NCI-H774 (cell line): ENCODE measurements at regions not wholly inside any gene's neighbourhood (a gene's known extent, or its start where the extent isn't known, plus 50 kb on each side); places are given as distances from the start of the nearest gene placed in this dataset.
A peak's percentile ranks its signal among the peaks of the same experiment; 100 is the strongest.

Source experiments
- DNase-seq: peaks from one replicate; lab custom pipeline; 2025; lab: John Stamatoyannopoulos, UW

DNA sequence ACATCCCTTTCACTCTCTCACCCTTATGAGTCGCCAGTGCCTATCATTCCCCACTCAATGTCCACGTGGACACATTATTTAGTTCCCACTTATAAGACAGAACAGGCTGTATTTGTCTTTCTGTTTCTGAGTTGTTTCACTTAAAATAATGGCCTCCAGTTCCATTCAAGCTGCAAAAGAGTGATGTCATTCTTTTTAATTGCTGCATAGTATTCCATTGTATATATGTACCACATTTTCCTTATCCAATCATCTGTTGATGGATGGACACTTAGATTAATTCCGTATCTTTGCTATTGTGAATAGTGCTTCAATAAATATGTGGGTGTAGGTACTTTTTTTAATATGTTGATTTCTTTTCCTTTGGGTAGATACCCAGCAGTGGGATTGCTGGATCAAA lies 79.1 kb downstream of the ZNF365 start:
- DNase-seq, result no peak

DNA sequence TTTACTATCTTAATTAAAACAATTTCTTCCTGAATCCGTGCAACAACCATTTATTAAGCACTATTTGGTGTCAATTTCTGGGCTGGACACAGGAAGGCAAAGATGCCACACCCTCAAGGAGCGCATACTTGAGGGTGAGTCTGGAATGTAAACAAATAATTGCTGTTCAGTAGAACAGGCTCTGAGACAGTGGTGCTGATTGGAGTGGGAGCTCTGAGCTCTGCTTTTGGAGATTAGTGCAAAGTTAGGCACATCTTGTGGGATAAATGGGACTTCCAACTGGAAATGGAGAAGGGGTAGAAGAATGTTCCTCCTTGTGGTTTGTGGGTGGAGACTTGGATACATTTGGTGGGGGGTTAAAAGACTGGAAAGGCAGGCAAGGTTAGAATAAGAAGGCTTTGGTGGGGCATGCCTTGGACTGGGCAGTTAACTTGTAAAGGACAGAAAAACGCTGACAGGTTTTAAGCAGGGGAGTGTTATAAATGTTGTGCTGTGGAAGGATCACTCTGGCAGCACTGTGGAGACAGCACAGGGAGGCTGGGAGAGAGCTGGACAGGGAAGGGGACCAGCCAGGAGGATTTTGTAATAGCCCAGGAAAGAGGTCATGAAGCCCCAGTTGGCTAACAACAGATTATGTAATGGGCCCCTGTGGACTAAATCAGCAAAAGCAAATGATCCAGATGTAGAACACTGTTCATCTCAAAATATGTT lies 80.7 kb downstream of the ZNF365 start:
- no peak for DNase-seq

GRCh38 chr10:62456611-62457101 lies 82.5 kb downstream of the ZNF365 start:
- no peak for DNase-seq

DNA sequence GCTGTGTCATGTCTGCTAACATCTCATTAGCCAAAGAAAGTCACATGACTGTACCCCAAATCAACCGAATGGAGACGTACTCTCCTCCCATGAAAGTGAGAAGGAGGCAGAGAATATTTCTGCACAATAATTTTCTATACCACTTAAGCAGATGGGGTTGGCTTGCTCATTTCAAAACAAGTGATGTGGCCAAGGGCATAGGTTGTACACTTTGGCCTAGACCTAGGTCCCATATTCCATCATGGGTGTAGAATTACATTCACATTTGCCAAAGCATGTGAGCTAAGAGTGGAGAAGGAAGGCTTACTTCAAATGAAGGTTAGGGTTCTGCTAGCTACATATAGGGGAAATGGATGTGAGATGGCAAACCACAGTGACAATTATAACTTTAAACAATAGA lies 83.0 kb downstream of the ZNF365 start:
- no peak for DNase-seq

DNA sequence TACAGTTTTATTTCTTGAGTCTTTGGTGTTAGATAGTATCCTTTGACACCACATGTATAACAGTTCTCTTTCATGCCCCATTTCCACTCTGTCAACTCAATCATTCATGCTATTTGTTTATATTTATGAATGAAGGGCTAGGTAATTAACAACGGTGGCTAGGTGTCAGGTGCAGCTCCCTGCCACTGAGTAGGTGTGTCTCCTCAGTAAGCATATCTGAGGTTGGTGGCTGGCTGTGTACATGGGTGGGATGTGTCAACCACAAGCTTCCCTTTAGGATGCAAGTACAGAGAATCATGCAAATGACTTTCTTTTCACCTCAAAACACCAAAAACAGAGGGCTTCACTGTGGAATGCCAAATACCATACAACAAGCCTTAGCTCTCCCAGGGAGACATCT lies 83.4 kb downstream of the ZNF365 start:
- no peak for DNase-seq

- DNase-seq, result no peak
Observed at GRCh38 chr10:62459072-62459471, 84.9 kb downstream of the ZNF365 start.

DNA sequence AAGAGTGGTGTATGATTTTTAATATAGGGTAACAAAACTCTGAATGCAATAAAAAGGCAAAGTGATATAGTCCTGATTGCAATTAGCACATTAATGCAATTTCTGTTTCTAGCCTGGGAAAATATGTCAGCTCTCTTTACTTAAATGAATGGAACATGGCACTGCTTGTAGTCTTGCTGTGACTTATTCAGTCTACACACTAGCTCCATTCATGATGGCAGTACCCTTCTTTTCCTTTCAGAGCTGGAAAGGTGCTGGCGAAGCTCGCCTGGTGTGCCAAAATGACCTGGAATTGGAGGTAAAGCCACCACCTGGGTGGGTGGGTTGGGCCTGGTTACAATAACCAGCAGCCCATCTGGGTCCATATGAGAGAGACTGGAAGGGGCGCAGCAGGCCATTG lies 85.3 kb downstream of the ZNF365 start:
- no peak for DNase-seq

- DNase-seq, result no peak
Observed at GRCh38 chr10:62460393-62460792, 86.2 kb downstream of the ZNF365 start.

GRCh38 chr10:62461120-62461519 lies 87.0 kb downstream of the ZNF365 start:
- no peak for DNase-seq

DNA sequence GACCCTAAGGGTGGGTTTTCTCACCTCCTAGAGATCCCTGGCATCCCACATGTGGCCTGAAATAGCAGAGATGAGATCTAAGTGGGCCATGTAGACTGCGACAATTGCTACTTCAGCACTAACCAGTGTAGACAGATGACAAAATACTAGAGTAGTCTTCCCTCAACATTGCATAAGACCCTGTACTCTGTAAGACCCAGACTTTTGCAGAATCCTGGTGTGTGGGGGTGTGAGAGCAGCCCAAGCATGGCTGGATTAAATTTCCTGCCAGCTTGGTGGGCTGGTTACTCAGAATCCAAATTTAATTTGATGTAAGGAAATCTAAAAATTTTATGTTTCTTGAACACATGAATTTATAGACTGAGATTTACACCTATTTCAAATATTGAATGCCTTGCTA lies 88.3 kb downstream of the ZNF365 start:
- no peak for DNase-seq

GRCh38 chr10:62463364-62463763 lies 89.2 kb downstream of the ZNF365 start:
- no peak for DNase-seq

GRCh38 chr10:62464308-62464707 lies 90.1 kb downstream of the ZNF365 start:
- DNase-seq, result no peak

DNA sequence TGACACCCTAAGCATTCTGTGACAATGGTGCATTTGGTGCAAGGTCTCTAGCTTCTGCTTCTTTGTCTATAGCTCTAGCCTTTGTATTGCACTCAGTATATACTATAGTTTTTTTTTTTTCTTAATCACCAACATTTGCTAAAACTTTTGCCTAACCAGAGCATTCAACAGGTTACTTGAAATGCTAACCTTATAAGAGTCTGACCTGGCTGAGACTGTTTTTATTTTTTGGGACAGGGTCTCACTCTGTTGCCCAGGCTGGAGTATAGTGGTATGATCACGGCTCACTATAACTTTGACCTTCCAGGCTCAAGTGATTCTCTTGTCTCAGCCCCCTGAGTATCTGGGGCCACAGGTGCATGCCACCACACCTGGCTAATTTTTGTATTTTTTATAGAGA lies 92.4 kb downstream of the ZNF365 start:
- no peak for DNase-seq

GRCh38 chr10:62467527-62467926 lies 93.4 kb downstream of the ZNF365 start:
- DNase-seq, result no peak

DNA sequence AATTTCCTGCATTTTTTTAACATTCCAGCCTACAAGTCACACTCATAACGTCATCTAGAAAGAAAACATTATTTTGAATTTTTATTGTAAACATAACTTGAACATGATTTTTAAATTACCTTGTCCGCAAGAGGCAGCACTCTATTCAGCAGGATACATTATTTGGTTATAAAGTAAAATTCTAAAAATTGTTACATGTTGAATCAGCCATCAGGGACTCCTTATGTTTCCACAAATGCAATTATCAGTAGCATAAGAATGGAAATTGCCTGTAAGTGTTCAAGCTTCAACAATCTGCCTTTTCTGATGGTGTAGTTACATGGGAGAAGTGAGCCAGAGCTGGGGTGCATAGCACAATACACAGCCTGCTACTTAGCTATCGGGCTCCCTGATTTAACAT lies 97.5 kb downstream of the ZNF365 start:
- DNase-seq, result no peak

GRCh38 chr10:62473241-62473640 lies 99.1 kb downstream of the ZNF365 start:
- DNase-seq, result no peak

DNA sequence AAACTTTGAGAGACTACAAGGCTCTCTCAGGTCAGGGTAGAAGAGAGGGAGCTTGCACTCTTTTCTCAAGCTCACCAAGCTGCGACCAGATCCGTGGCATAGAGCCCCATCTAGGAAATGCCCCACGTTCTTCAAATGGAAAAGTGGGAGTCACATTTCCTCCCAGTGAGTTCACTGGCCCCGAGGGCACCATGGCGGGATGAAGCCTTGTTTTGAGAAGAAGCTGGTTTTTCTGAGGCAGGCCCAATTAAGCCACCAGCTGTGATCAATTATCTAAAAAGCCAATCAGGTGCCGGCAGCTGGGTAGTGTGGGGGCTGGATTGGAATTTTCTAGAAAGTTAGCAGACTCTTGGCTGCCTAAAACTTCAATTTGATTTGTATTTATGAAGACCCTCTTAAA lies 101.4 kb downstream of the ZNF365 start:
- DNase-seq, result no peak

DNA sequence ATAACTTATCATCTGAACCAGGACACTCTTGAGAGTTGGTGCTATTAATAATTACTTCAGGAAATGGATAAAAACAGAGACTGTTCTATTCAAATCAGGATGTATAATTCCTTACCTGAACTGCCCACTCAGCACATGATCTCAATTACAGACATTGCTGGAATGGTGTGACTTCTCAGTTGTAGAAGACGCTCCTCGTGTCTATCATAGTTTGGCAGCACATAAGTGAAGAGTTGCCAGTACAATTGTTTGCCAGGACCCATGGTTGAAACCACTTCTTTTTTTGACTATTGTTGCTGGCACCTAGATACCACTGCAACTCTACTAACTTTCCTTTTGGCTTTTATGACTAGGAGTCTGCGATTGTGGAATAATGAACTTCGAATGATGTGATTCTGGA lies 105.4 kb downstream of the ZNF365 start:
- no peak for DNase-seq

DNA sequence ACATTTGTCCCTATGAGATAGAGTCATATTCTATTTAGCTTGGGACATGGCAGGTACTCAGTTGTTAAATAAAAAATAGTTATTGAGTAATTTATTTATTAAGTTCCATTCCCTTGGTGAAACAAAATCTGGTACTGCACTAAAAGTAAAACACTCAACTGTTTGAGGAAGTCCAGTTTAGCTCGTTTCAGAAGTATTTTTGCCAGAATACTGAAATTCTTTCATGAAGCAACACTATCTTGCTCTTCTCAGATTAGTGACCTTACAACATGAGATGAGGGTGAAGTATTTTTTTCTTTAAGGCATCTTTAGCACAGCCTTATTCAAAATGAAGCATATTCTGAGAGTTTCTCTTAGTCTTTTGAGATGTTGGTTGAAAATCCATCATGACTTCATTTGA lies 106.0 kb downstream of the ZNF365 start:
- no peak for DNase-seq

- DNase-seq, result no peak
Observed at GRCh38 chr10:62482581-62482980, 108.4 kb downstream of the ZNF365 start.

GRCh38 chr10:62491597-62491996 lies 117.4 kb downstream of the ZNF365 start:
- no peak for DNase-seq

DNA sequence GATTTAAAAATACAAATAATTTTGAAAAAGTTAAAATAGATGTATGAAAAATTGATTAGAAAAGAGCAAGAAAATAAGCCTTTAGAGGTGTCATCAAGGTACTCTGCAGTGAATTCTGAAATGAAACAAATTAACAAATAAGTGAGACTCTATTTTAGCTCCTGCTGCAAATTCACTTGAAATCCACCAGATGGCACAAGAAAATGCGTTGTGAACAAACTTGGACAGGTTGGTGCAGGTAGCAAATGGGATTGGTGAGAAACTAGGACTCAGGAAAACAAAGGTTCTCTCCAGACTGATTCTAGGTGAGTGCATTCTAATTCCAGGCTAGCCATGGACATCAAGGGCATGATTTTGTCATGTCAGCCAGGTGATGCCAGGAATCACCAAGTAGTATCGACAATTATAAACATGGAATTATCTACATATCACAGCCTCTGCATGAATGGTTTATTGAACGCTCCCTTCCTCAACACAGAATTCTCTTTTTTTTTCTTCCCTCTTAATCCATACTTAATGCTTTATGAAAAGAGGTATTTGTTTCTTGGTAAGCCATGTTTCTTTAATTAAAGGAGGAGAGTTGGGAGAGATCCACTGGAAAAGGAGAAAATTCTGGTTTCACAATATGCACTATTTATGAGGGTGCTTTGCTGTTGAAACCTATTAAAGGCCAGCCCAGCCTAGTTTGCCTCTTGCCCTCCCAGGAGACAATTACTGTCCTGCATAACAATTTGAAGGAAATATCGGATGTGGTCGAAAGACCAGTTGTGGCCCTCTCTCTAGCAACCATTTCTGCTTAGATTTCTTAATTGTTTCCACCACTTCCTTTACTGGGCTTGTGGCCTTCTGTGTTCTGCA lies 118.1 kb downstream of the ZNF365 start:
- peak; percentile 33 for DNase-seq

DNA sequence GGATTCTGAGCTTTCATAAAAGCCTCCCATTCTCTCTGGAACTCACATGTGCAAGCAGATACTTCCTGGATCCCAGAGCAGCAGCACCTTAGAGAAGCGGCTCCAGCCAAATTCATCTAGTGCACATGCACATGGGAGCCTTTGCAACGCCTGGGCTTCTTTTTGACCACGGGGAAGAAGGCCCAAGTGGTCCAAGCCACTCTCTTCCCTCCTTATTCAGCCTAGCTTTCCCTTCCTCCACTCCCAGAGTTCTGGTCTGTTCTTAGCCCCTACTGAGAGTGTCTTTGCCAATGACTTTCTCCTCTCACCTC lies 118.7 kb downstream of the ZNF365 start:
- no peak for DNase-seq

GRCh38 chr10:62496925-62497324 lies 122.8 kb downstream of the ZNF365 start:
- no peak for DNase-seq
